Type B pancreatic cell (in vitro differentiated cells): ENCODE measurements at regions not wholly inside any gene's neighbourhood (a gene's known extent, or its start where the extent isn't known, plus 50 kb on each side); places are given as distances from the start of the nearest gene placed in this dataset.

Experiments used
- DNase-seq: peaks from one replicate; pipeline ENCODE4 v3.0.0; 2021; ENCODE audit warnings: mixed read lengths; ENCODE audit not compliant: unreplicated experiment; ENCODE audit errors: extremely low spot score
- H3K27ac Mint-ChIP-seq: 2 replicates; pipeline ENCODE4 v1.8.0; 2021; ENCODE audit warnings: mild to moderate bottlenecking, mixed read lengths
- H3K27me3 Mint-ChIP-seq: 2 replicates; pipeline ENCODE4 v1.8.0; 2021; ENCODE audit warnings: mixed read lengths
- H3K36me3 Mint-ChIP-seq: 2 replicates; pipeline ENCODE4 v1.8.0; 2021; ENCODE audit warnings: mixed read lengths
- H3K4me1 Mint-ChIP-seq: one replicate; pipeline ENCODE4 v1.8.0; 2021; ENCODE audit warnings: mixed read lengths; ENCODE audit not compliant: unreplicated experiment
- H3K4me3 Mint-ChIP-seq: 2 replicates; pipeline ENCODE4 v1.8.0; 2021; ENCODE audit warnings: mild to moderate bottlenecking, mixed read lengths
- H3K9me3 Mint-ChIP-seq: 2 replicates; pipeline ENCODE4 v1.8.0; 2021; ENCODE audit warnings: mixed read lengths
- TF ChIP-seq, protein P1 (sequence below): fragments of 200-600 bp; sonication (generic); conservative IDR thresholded peaks from 2 replicates; pipeline ENCODE4 v1.5.0; 2021; ENCODE audit warnings: antibody characterized with exemption, mild to moderate bottlenecking

DNA sequence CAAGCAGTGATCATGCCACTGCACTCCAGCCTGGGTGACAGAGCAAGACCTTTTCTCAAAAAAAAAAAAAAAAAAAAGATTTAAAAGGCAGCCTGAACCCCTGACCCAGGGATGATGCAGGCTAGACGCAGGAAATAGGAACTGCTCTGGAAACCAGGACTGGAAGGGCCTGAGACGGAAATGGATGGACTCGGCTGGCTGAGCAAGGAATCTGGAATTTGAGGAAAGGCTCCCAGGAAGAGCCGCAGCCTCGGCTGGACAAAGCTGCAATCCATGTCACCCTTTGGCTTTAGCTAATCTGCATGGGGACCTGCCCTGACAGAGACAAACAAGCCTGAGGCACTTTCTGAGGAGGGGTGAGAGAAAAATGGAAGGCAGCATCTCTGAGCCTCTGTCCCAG is 55.0 kb upstream of the DAPL1 start:
- Mint-ChIP-seq H3K36me3 (no peaks in the 10 kb centered on the region), H3K4me3 (no peak overlapping the region), H3K9me3 (peaks cover 8% of the 10 kb centered on the region), H3K27me3 (peaks cover 2% of the 10 kb centered on the region), H3K4me1 (peaks cover 48% of the 10 kb centered on the region), H3K27ac (no peak overlapping the region)
- TF ChIP-seq, protein P1, sequence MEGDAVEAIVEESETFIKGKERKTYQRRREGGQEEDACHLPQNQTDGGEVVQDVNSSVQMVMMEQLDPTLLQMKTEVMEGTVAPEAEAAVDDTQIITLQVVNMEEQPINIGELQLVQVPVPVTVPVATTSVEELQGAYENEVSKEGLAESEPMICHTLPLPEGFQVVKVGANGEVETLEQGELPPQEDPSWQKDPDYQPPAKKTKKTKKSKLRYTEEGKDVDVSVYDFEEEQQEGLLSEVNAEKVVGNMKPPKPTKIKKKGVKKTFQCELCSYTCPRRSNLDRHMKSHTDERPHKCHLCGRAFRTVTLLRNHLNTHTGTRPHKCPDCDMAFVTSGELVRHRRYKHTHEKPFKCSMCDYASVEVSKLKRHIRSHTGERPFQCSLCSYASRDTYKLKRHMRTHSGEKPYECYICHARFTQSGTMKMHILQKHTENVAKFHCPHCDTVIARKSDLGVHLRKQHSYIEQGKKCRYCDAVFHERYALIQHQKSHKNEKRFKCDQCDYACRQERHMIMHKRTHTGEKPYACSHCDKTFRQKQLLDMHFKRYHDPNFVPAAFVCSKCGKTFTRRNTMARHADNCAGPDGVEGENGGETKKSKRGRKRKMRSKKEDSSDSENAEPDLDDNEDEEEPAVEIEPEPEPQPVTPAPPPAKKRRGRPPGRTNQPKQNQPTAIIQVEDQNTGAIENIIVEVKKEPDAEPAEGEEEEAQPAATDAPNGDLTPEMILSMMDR, result no peak
- no peak for DNase-seq

DNA sequence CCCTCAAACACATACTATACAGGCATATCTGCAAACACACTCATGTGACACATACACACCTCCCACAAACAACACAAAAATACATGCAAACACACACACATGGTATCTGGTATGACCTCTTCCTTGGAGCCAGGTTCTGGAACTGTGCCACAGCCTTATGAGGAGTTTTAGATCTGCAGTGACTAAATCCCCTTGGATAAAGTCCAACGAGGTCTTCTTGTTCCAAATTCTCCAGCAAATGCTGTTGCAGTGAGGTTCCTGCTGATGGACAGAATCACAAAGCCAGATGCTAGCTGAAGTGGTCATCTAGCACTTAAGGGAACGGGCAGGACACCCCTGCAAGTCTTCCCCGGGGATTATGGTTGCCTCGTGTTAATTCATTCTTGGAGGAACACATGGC is 54.5 kb upstream of the DAPL1 start:
- no peaks in the 10 kb centered on the region for H3K36me3 Mint-ChIP-seq
- H3K27me3 Mint-ChIP-seq, result peaks cover 6% of the 10 kb centered on the region
- peaks cover 8% of the 10 kb centered on the region for H3K9me3 Mint-ChIP-seq
- no peak overlapping the region for H3K4me3 Mint-ChIP-seq
- H3K4me1 Mint-ChIP-seq, result peaks cover 53% of the 10 kb centered on the region
- H3K27ac Mint-ChIP-seq, result no peak overlapping the region
- no peak for DNase-seq
- TF ChIP-seq, protein P1, result no peak

DNA sequence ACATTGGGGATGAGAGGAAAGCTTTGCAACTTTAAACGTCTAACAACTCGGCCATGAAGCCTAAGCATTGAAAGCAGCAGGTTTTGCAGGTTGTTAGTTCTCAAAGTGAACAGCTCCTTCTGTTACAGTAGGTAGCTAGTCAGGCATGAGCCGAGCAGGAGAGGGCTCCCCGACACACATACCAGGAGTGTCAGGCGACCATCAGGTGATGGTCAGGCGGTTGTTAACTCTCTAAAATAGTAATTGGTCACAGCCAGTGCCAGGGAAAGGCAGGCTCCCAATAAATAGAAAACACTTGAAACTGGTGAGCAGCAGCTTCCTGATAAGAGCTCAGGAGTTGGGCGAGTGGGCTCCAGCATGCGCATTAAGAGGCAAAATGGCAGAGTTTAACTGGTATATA is 53.5 kb upstream of the DAPL1 start:
- DNase-seq, result no peak
- no peaks in the 10 kb centered on the region for H3K9me3 Mint-ChIP-seq
- H3K27ac Mint-ChIP-seq, result no peak overlapping the region
- peaks cover 10% of the 10 kb centered on the region for H3K27me3 Mint-ChIP-seq
- no peak overlapping the region for H3K4me3 Mint-ChIP-seq
- TF ChIP-seq, protein P1, result no peak
- H3K4me1 Mint-ChIP-seq, result peaks cover 51% of the 10 kb centered on the region
- no peaks in the 10 kb centered on the region for H3K36me3 Mint-ChIP-seq

DNA sequence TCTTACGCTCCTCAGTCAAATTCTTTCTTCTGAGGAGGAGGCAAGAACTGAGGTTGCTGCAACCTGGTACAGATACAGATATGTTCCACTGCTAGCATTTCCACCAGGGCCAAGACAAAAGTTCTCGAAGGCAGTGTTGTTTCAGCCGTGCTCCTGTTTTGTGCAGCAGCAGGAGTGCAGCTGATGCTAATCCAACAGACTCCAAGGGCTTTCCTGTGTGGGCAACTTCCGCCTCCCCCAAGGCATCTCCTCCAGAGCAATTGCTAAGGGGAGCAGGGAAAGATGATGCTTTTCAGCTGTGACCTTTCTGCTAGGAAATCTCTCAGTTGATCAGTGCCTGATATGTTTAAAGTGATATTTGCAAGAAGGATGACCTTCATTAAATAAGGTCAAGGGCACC is 52.6 kb upstream of the DAPL1 start:
- Mint-ChIP-seq H3K4me3 (no peak overlapping the region), H3K4me1 (peaks cover 50% of the 10 kb centered on the region), H3K9me3 (no peaks in the 10 kb centered on the region), H3K27ac (no peak overlapping the region), H3K27me3 (peaks cover 12% of the 10 kb centered on the region), H3K36me3 (no peaks in the 10 kb centered on the region)
- no peak for DNase-seq
- TF ChIP-seq, protein P1, result no peak

DNA sequence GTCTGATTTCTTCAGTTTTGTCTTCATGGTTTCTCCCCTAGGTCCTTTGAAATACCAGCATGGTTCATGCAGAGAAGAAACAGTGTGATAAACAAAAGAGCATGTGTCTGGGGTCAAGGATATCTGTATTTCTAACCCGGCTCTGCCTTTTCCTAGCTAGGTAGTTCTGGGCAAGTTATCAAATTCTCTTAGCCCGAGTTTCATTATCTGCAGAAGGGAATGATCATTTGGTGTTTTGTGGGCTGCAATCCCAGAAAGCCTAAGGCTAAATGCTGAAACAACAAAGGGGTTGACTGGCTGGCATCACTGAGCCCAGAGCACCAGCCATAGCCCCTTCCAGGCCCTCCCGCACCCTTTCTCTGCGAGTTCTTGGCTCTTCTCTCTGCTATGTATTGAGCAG is 51.7 kb upstream of the DAPL1 start:
- peaks cover 12% of the 10 kb centered on the region for H3K27me3 Mint-ChIP-seq
- peaks cover 46% of the 10 kb centered on the region for H3K4me1 Mint-ChIP-seq
- H3K4me3 Mint-ChIP-seq, result no peak overlapping the region
- H3K9me3 Mint-ChIP-seq, result no peaks in the 10 kb centered on the region
- no peak for DNase-seq
- TF ChIP-seq, protein P1, result no peak
- no peaks in the 10 kb centered on the region for H3K36me3 Mint-ChIP-seq
- H3K27ac Mint-ChIP-seq, result no peak overlapping the region

DNA sequence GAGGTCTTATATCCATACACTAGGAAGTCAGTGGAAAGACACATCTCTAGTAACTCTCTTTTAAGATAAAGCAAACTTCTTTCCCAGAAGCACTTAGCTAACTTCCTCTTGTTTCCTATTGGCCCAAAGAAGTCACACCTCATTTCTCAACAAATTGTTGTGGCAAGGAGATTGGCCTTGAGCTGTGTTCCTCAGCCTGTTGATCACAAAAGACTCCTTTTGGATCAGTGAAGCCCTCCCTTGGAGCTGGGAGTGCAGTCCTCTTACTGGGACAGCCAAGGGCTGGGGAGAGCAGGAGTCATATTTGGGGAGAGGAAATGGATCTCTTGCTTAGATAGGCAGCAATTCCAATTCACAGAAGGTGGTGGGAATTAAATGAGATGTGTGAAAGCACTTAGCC is 51.2 kb upstream of the DAPL1 start:
- no peak for DNase-seq
- Mint-ChIP-seq H3K4me1 (peaks cover 46% of the 10 kb centered on the region), H3K36me3 (no peaks in the 10 kb centered on the region), H3K27me3 (peaks cover 12% of the 10 kb centered on the region), H3K4me3 (no peak overlapping the region), H3K27ac (no peak overlapping the region), H3K9me3 (no peaks in the 10 kb centered on the region)
- TF ChIP-seq, protein P1, result no peak
